Upper lobe of left lung (tissue), 4 donors: ENCODE measurements at regions not wholly inside any gene's neighbourhood (a gene's known extent, or its start where the extent isn't known, plus 50 kb on each side); places are given as distances from the start of the nearest gene placed in this dataset.

ENCODE experiments used
- EP300 ChIP-seq, 4 donors: sonication (generic); formaldehyde crosslinking; IDR thresholded peaks; one replicate each; pipeline ENCODE4 v1.5.1; 2017; ENCODE audit warnings: antibody characterized with exemption in 4 of 4, control low read depth in 2 of 4
- POLR2A ChIP-seq, 4 donors: fragments of 450-650 bp; IDR thresholded peaks; one replicate each; pipeline ENCODE4 v1.5.1; 2016 to 2017; ENCODE audit warnings: antibody characterized with exemption in 4 of 4, mild to moderate bottlenecking in 2 of 4
- POLR2AphosphoS5 ChIP-seq, 2 donors: sonication (generic); formaldehyde crosslinking; IDR thresholded peaks; one replicate each; pipeline ENCODE4 v1.5.1; 2017; ENCODE audit warnings: antibody characterized with exemption in 2 of 2
- TF ChIP-seq, protein P1 (sequence below), 6 experiments: fragments of 450-650 bp in 4 of 6; fragments of 200-600 bp in 2 of 6; sonication (generic) in 2 of 6; IDR thresholded peaks; one replicate each; pipeline ENCODE4 v1.5.1; 2016 to 2019; ENCODE audit warnings: antibody characterized with exemption in 6 of 6

DNA sequence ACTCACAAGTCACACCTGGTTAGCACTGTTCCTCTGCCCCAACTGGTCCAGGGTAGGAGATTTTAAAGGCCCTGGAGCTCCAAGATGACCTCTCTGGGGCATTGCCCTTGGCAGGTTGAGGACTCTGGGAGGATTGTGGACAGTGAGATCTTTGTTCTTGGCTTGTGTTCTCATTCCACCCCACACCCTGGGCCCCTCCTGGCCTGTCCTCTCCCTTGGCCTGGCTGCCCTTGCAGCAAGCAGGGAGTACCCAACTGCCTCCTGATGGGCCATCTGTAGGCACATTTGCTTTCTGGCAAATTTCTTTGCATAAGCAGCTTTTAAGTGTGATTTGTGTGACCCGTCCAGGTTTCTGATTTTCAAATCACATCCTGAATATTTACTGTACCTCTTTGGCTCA is 239.6 kb downstream of the UTP18 start:
- no peak for TF ChIP-seq POLR2A (IDR thresholded peaks at IDR 0.05)
- TF ChIP-seq POLR2AphosphoS5 (IDR thresholded peaks at IDR 0.05) = no peak
- TF ChIP-seq, protein P1, sequence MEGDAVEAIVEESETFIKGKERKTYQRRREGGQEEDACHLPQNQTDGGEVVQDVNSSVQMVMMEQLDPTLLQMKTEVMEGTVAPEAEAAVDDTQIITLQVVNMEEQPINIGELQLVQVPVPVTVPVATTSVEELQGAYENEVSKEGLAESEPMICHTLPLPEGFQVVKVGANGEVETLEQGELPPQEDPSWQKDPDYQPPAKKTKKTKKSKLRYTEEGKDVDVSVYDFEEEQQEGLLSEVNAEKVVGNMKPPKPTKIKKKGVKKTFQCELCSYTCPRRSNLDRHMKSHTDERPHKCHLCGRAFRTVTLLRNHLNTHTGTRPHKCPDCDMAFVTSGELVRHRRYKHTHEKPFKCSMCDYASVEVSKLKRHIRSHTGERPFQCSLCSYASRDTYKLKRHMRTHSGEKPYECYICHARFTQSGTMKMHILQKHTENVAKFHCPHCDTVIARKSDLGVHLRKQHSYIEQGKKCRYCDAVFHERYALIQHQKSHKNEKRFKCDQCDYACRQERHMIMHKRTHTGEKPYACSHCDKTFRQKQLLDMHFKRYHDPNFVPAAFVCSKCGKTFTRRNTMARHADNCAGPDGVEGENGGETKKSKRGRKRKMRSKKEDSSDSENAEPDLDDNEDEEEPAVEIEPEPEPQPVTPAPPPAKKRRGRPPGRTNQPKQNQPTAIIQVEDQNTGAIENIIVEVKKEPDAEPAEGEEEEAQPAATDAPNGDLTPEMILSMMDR (IDR thresholded peaks at IDR 0.05) = no peak
- TF ChIP-seq EP300 (IDR thresholded peaks at IDR 0.05) = no peak
